T-helper 1 cell treated with Interleukin-12 subunit alpha and Interleukin-12 subunit beta and Interleukin-4 antibody, amounts not matched to agents 30 μg/mL and 1 μg/mL, for 36 hours (primary cell): ENCODE measurements at regions not wholly inside any gene's neighbourhood (a gene's known extent, or its start where the extent isn't known, plus 50 kb on each side); places are given as distances from the start of the nearest gene placed in this dataset.
"Not testable (repeated sequence)": the region's sequence is repeated elsewhere in the genome, so short reads cannot be mapped to it uniquely, and the experiment has no call there.

Source experiments
- H3K27ac Mint-ChIP-seq: one replicate; pipeline ENCODE4 v1.8.0; 2021; ENCODE audit warnings: mild to moderate bottlenecking, mixed read lengths
- H3K27me3 Mint-ChIP-seq: one replicate; pipeline ENCODE4 v1.8.0; 2021; ENCODE audit warnings: low read depth, mixed read lengths
- H3K36me3 Mint-ChIP-seq: one replicate; pipeline ENCODE4 v1.8.0; 2021; ENCODE audit warnings: low read depth, mixed read lengths
- H3K4me1 Mint-ChIP-seq: one replicate; pipeline ENCODE4 v1.8.0; 2021; ENCODE audit warnings: low read depth, mixed read lengths
- H3K4me3 Mint-ChIP-seq: one replicate; pipeline ENCODE4 v1.8.0; 2021; ENCODE audit warnings: mild to moderate bottlenecking, moderate library complexity, mixed read lengths
- H3K9me3 Mint-ChIP-seq: one replicate; pipeline ENCODE4 v1.8.0; 2021; ENCODE audit warnings: mixed read lengths

DNA sequence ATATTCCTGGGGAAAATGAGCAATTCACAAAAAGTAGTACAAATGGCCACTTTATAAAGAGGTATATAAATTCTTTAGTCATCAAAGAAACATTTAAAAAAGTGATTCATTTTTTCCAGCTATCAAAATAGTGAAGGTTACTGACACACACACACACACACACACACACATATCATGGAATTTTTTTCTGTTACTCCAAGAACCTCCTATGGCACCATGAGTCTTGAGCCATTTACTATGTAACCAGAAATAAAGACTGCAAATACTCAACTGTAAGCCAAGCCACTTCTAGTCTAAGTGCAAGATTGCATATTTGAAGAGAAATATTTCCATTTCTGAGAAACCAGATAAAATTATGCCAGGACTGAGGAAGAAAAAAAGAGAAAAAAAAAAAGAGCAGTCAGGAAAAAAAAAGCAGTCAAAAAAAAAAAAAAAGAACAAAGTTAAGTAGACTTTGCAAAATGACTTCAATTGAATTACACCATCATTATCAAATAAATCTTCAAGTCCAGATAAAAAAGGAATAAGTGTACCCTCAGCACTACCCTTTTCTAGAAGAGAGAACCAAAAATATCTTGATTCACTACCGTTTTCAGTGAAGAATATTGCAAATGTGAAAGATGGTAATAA lies 275.7 kb downstream of the DAD1 start:
- no peak overlapping the region for H3K27ac Mint-ChIP-seq
- no peaks in the 10 kb centered on the region for H3K4me1 Mint-ChIP-seq
- no peak overlapping the region for H3K4me3 Mint-ChIP-seq
- no peaks in the 10 kb centered on the region for H3K36me3 Mint-ChIP-seq
- no peaks in the 10 kb centered on the region for H3K9me3 Mint-ChIP-seq
- H3K27me3 Mint-ChIP-seq: no peaks in the 10 kb centered on the region

GRCh38 chr14:22311636-22312035 lies 277.4 kb downstream of the DAD1 start:
- Mint-ChIP-seq H3K9me3 (no peaks in the 10 kb centered on the region), H3K4me1 (no peaks in the 10 kb centered on the region), H3K27me3 (no peaks in the 10 kb centered on the region), H3K36me3 (no peaks in the 10 kb centered on the region), H3K27ac (no peak overlapping the region), H3K4me3 (no peak overlapping the region)

DNA sequence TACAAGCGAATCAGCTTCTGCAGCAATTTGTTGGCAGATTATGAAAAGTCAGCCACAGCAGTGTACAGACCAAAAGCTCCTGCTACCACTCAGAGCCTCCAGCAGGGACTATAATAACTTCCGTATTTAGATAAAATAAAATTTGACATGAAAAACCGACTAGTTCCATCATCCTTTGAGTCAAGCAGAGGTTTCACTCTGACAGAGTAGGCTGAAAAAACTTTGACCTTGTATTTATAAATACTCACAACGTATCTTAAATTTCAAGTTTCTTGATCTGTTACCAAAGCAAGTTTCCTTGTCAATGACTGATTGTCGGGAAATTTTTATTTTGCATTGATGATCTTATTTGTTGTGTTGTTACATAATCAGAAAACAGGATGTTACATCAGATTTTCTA lies 283.4 kb downstream of the DAD1 start:
- H3K4me3 Mint-ChIP-seq: no peak overlapping the region
- no peaks in the 10 kb centered on the region for H3K36me3 Mint-ChIP-seq
- peaks cover 1% of the 10 kb centered on the region for H3K4me1 Mint-ChIP-seq
- H3K9me3 Mint-ChIP-seq: no peaks in the 10 kb centered on the region
- no peak overlapping the region for H3K27ac Mint-ChIP-seq
- H3K27me3 Mint-ChIP-seq: no peaks in the 10 kb centered on the region

DNA sequence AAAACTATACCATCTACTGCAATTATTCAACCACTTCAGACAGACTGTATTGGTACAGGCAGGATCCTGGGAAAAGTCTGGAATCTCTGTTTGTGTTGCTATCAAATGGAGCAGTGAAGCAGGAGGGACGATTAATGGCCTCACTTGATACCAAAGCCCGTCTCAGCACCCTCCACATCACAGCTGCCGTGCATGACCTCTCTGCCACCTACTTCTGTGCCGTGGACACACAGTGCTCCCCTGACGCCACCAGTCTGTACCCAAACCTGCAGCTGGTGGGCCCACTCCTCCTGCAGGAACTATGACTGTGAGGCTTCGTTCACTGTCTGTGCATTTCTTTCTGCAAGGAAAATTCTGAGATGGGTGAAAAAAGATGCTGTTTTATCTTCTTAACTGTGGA lies 284.7 kb downstream of the DAD1 start:
- Mint-ChIP-seq H3K27me3 (no peaks in the 10 kb centered on the region), H3K27ac (no peak overlapping the region), H3K4me1 (peaks cover 1% of the 10 kb centered on the region), H3K9me3 (no peaks in the 10 kb centered on the region), H3K4me3 (peak overlapping the region; percentile 69), H3K36me3 (no peaks in the 10 kb centered on the region)

- Mint-ChIP-seq H3K4me3 (peak overlapping the region; percentile 69), H3K27ac (no peak overlapping the region), H3K36me3 (no peaks in the 10 kb centered on the region), H3K4me1 (peaks cover 1% of the 10 kb centered on the region), H3K9me3 (no peaks in the 10 kb centered on the region), H3K27me3 (no peaks in the 10 kb centered on the region)
Observed at GRCh38 chr14:22303589-22304195, 285.3 kb downstream of the DAD1 start.

DNA sequence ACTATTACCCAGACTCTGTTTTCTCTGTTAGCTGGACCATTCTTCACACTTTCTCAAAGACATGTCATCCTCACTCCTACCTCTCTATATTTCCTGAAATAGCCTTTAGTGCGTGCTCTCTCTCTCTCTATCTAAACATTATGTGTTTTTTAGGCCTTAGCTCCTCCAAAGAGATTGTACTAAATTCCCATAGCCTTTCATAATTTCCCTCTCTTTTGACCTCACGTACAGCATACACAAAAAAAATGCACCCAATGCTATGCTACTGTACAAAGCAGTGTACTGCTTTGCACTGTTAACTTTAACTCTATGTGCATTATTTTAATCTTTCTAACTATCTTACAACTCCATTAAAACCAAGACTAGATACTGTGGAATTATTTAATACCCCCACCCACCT lies 288.4 kb downstream of the DAD1 start:
- no peak overlapping the region for H3K4me3 Mint-ChIP-seq
- no peaks in the 10 kb centered on the region for H3K36me3 Mint-ChIP-seq
- no peaks in the 10 kb centered on the region for H3K9me3 Mint-ChIP-seq
- no peaks in the 10 kb centered on the region for H3K27me3 Mint-ChIP-seq
- H3K4me1 Mint-ChIP-seq: no peaks in the 10 kb centered on the region
- no peak overlapping the region for H3K27ac Mint-ChIP-seq

DNA sequence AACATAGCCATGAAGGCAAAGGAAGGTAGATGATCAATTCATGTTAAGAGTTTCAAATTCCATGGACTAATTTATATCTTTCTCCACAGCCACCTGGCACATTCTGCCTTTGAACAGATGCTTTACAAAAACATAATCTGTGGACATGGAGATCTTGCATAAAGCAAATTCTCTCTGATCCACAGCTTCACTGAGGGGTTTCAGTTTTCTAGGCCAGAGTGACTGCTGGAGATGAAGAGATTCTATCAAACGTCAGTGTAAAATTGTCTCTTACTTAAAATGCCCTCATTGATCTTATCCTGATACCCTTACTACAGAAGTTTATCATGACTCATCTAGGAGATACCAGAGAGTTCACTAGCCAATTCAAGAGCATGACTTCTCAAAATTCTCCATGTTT lies 291.6 kb downstream of the DAD1 start:
- no peaks in the 10 kb centered on the region for H3K36me3 Mint-ChIP-seq
- no peak overlapping the region for H3K4me3 Mint-ChIP-seq
- H3K27ac Mint-ChIP-seq: no peak overlapping the region
- no peaks in the 10 kb centered on the region for H3K27me3 Mint-ChIP-seq
- no peaks in the 10 kb centered on the region for H3K4me1 Mint-ChIP-seq
- H3K9me3 Mint-ChIP-seq: no peaks in the 10 kb centered on the region

- H3K9me3 Mint-ChIP-seq: no peaks in the 10 kb centered on the region
- no peaks in the 10 kb centered on the region for H3K36me3 Mint-ChIP-seq
- H3K4me3 Mint-ChIP-seq: no peak overlapping the region
Observed at GRCh38 chr14:22296722-22297121, 292.3 kb downstream of the DAD1 start.

GRCh38 chr14:22296088-22296487 lies 292.9 kb downstream of the DAD1 start:
- Mint-ChIP-seq H3K4me1 (no peaks in the 10 kb centered on the region), H3K27ac (no peak overlapping the region)

More at GRCh38 chr14:22296722-22297121, 292.3 kb downstream of the DAD1 start:
- Mint-ChIP-seq H3K27me3 (no peaks in the 10 kb centered on the region), H3K27ac (no peak overlapping the region), H3K4me1 (no peaks in the 10 kb centered on the region)

DNA sequence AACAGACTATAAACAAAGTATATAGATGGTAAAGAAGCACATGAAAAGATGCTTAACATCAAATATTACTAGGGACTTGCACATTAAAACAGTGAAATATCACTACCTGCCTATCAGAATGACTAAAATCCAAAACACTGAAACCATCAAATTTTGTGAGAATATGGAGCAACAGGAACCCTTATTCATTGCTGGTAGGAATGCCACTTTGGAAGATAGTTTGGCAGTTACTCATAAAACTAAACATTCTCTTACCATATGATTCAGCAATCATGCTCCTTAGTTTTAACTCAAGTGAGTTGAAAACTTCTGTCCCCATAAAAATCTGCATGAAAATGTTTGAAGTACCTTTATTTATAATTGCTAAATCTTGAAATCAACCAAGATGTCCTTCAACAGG lies 297.6 kb downstream of the DAD1 start:
- no peaks in the 10 kb centered on the region for H3K27me3 Mint-ChIP-seq
- no peak overlapping the region for H3K4me3 Mint-ChIP-seq
- no peaks in the 10 kb centered on the region for H3K4me1 Mint-ChIP-seq
- no peak overlapping the region for H3K27ac Mint-ChIP-seq
- no peaks in the 10 kb centered on the region for H3K36me3 Mint-ChIP-seq
- no peaks in the 10 kb centered on the region for H3K9me3 Mint-ChIP-seq

More at GRCh38 chr14:22296088-22296487, 292.9 kb downstream of the DAD1 start:
- no peaks in the 10 kb centered on the region for H3K36me3 Mint-ChIP-seq
- no peak overlapping the region for H3K4me3 Mint-ChIP-seq
- H3K27me3 Mint-ChIP-seq: no peaks in the 10 kb centered on the region
- H3K9me3 Mint-ChIP-seq: no peaks in the 10 kb centered on the region

DNA sequence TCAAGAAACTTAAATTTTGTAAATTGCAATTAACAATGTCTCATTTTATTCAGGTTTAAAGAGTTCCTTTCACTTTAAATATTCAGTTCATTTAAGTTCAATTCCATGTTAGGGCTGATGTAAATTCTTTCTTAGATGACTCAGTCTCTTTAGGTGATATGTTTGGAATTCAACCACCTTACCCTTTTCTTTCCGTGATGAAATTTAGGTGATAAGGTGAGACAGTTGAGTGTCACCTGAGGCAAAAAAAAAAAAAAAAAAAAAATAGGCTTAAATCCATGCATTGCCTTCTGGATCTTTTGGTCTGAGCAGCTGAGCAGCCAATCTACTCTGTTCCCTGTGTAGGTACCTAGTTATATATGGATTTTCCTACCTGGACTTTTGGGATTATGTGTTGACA lies 299.5 kb downstream of the DAD1 start:
- H3K36me3 Mint-ChIP-seq: no peaks in the 10 kb centered on the region
- no peaks in the 10 kb centered on the region for H3K4me1 Mint-ChIP-seq
- H3K27ac Mint-ChIP-seq: no peak overlapping the region
- no peak overlapping the region for H3K4me3 Mint-ChIP-seq
- no peaks in the 10 kb centered on the region for H3K27me3 Mint-ChIP-seq
- no peaks in the 10 kb centered on the region for H3K9me3 Mint-ChIP-seq

GRCh38 chr14:22285991-22286390 lies 303.0 kb downstream of the DAD1 start:
- Mint-ChIP-seq H3K36me3 (no peaks in the 10 kb centered on the region), H3K9me3 (no peaks in the 10 kb centered on the region), H3K4me1 (peaks cover under 1% of the 10 kb centered on the region), H3K27ac (no peak overlapping the region), H3K27me3 (no peaks in the 10 kb centered on the region), H3K4me3 (no peak overlapping the region)

- no peaks in the 10 kb centered on the region for H3K9me3 Mint-ChIP-seq
- peaks cover 1% of the 10 kb centered on the region for H3K4me1 Mint-ChIP-seq
- H3K27me3 Mint-ChIP-seq: no peaks in the 10 kb centered on the region
- H3K4me3 Mint-ChIP-seq: no peak overlapping the region
- no peak overlapping the region for H3K27ac Mint-ChIP-seq
- H3K36me3 Mint-ChIP-seq: no peaks in the 10 kb centered on the region
Observed at GRCh38 chr14:22282949-22283348, 306.1 kb downstream of the DAD1 start.

GRCh38 chr14:22282417-22282816 lies 306.6 kb downstream of the DAD1 start:
- peaks cover 1% of the 10 kb centered on the region for H3K4me1 Mint-ChIP-seq
- H3K27me3 Mint-ChIP-seq: no peaks in the 10 kb centered on the region
- H3K27ac Mint-ChIP-seq: no peak overlapping the region
- no peak overlapping the region for H3K4me3 Mint-ChIP-seq
- no peaks in the 10 kb centered on the region for H3K9me3 Mint-ChIP-seq
- no peaks in the 10 kb centered on the region for H3K36me3 Mint-ChIP-seq

- H3K27me3 Mint-ChIP-seq, H3K4me1 Mint-ChIP-seq, H3K9me3 Mint-ChIP-seq, H3K36me3 Mint-ChIP-seq: not testable (repeated sequence)
- H3K27ac Mint-ChIP-seq: peak overlapping the region; percentile 92
- H3K4me3 Mint-ChIP-seq: peak overlapping the region; percentile 82
Observed at GRCh38 chr14:22281447-22281874, 307.6 kb downstream of the DAD1 start.
